ENCODE measurements at regions not wholly inside any gene's neighbourhood (a gene's known extent, or its start where the extent isn't known, plus 50 kb on each side); places are given as distances from the start of the nearest gene placed in this dataset.

GRCh38 chr21:39020751-39021477, 162.3 kb downstream of the PSMG1 start:
- peak; percentile 67 for ATAC-seq
- intact Hi-C loops (cut with DNase I), result no loop called here
- peak; percentile 71 for DNase-seq
- Histone ChIP-seq H3K27ac (peak overlapping the region; percentile 70), H3K9me3 (no peaks in the 10 kb centered on the region), H3K4me3 (no peak overlapping the region), H3K27me3 (no peaks in the 10 kb centered on the region), H3K36me3 (no peaks in the 10 kb centered on the region), H3K4me1 (peaks cover 40% of the 10 kb centered on the region)
- TF ChIP-seq CTCF (IDR thresholded peaks at IDR 0.05), result no peak

GRCh38 chr21:39018730-39019129, 164.5 kb downstream of the PSMG1 start:
- Histone ChIP-seq H3K4me3 (no peak overlapping the region), H3K36me3 (no peaks in the 10 kb centered on the region), H3K4me1 (peaks cover 45% of the 10 kb centered on the region), H3K27ac (no peak overlapping the region), H3K9me3 (no peaks in the 10 kb centered on the region), H3K27me3 (no peaks in the 10 kb centered on the region)
- ATAC-seq (no peak), DNase-seq (no peak)
- TF ChIP-seq CTCF (IDR thresholded peaks at IDR 0.05), result no peak
- intact Hi-C loops (cut with DNase I), result no loop called here

- peaks cover 26% of the 10 kb centered on the region for H3K4me1 ChIP-seq
- ATAC-seq (peak; percentile 82), DNase-seq (no peak)
These were observed 166.4 kb downstream of the PSMG1 start for GRCh38 chr21:39016740-39017315.

GRCh38 chr21:39014747-39015146, 168.5 kb downstream of the PSMG1 start:
- TF ChIP-seq CTCF (IDR thresholded peaks at IDR 0.05), result no peak
- Histone ChIP-seq H3K4me3 (no peak overlapping the region), H3K4me1 (peaks cover 24% of the 10 kb centered on the region), H3K27ac (no peak overlapping the region), H3K27me3 (no peaks in the 10 kb centered on the region), H3K9me3 (no peaks in the 10 kb centered on the region), H3K36me3 (no peaks in the 10 kb centered on the region)
- ATAC-seq, result peak; percentile 45
- no peak for DNase-seq
- intact Hi-C loops (cut with DNase I), result no loop called here

More at GRCh38 chr21:39016740-39017315, 166.4 kb downstream of the PSMG1 start:
- no peak for TF ChIP-seq CTCF (IDR thresholded peaks at IDR 0.05)
- no peaks in the 10 kb centered on the region for H3K9me3 ChIP-seq
- intact Hi-C loops (cut with DNase I), result no loop called here
- H3K4me3 ChIP-seq, result no peak overlapping the region
- peak overlapping the region; percentile 11 for H3K27ac ChIP-seq
- no peaks in the 10 kb centered on the region for H3K36me3 ChIP-seq
- no peaks in the 10 kb centered on the region for H3K27me3 ChIP-seq

GRCh38 chr21:39012326-39013230, 170.7 kb downstream of the PSMG1 start:
- TF ChIP-seq CTCF (IDR thresholded peaks at IDR 0.05), result no peak
- Histone ChIP-seq H3K4me1 (peaks cover 27% of the 10 kb centered on the region), H3K4me3 (no peak overlapping the region), H3K27me3 (no peaks in the 10 kb centered on the region), H3K36me3 (no peaks in the 10 kb centered on the region), H3K27ac (no peak overlapping the region), H3K9me3 (no peaks in the 10 kb centered on the region)
- DNase-seq (no peak), ATAC-seq (no peak)
- intact Hi-C loops (cut with DNase I), result no loop called here

Data from upper lobe of right lung (tissue), 1 donor.